ENCODE measurements at regions not wholly inside any gene's neighbourhood (a gene's known extent, or its start where the extent isn't known, plus 50 kb on each side); places are given as distances from the start of the nearest gene placed in this dataset.

- H3K27me3 ChIP-seq: no peaks in the 10 kb centered on the region
- no peak overlapping the region for H3K4me3 ChIP-seq
- H3K4me1 ChIP-seq: no peaks in the 10 kb centered on the region
- 64 to 65% methylated on average over 7 of the region's 7 CpGs for WGBS, 2 donors
- no peaks in the 10 kb centered on the region for H3K36me3 ChIP-seq
- H3K9me3 ChIP-seq: no peaks in the 10 kb centered on the region
- no peak for DNase-seq (ENCODE audit: low spot score in 2 of 2)
- no peak for TF ChIP-seq EP300 (IDR thresholded peaks at IDR 0.05)
- TF ChIP-seq POLR2A (IDR thresholded peaks at IDR 0.05): no peak
- TF ChIP-seq CTCF (IDR thresholded peaks at IDR 0.05): no peak
- no peak overlapping the region for H3K27ac ChIP-seq
Observed at GRCh38 chr11:131254254-131254653, 116.2 kb upstream of the NTM start.

- Histone ChIP-seq H3K4me3 (no peak overlapping the region), H3K4me1 (no peaks in the 10 kb centered on the region), H3K9me3 (peaks cover 0 to 34% (median 0%) of the 10 kb centered on the region in 4 donors), H3K27ac (no peak overlapping the region), H3K36me3 (no peaks in the 10 kb centered on the region), H3K27me3 (no peaks in the 10 kb centered on the region)
- WGBS, 2 donors: 56% methylated on average over 5 of the region's 5 CpGs
- DNase-seq (ENCODE audit: low spot score in 2 of 2): no peak
- no peak for TF ChIP-seq POLR2A (IDR thresholded peaks at IDR 0.05)
Observed at GRCh38 chr11:131274233-131274632, 96.2 kb upstream of the NTM start.

GRCh38 chr11:131275580-131275979 is 94.8 kb upstream of the NTM start:
- Histone ChIP-seq H3K36me3 (no peaks in the 10 kb centered on the region), H3K4me1 (no peaks in the 10 kb centered on the region), H3K4me3 (no peak overlapping the region), H3K27ac (no peak overlapping the region), H3K9me3 (peaks cover 0 to 28% (median 0%) of the 10 kb centered on the region in 4 donors), H3K27me3 (no peaks in the 10 kb centered on the region)
- WGBS, 2 donors: 73 to 83% methylated on average over 9 of the region's 9 CpGs
- no peak for DNase-seq (ENCODE audit: low spot score in 2 of 2)
- no peak for TF ChIP-seq EP300 (IDR thresholded peaks at IDR 0.05)
- no peak for TF ChIP-seq CTCF (IDR thresholded peaks at IDR 0.05)
- no peak for TF ChIP-seq POLR2A (IDR thresholded peaks at IDR 0.05)

- Histone ChIP-seq H3K27me3 (no peaks in the 10 kb centered on the region), H3K27ac (no peak overlapping the region), H3K4me1 (no peaks in the 10 kb centered on the region), H3K36me3 (no peaks in the 10 kb centered on the region), H3K4me3 (no peak overlapping the region), H3K9me3 (peaks cover 0 to 6% (median 0%) of the 10 kb centered on the region in 4 donors)
- TF ChIP-seq EP300 (IDR thresholded peaks at IDR 0.05): no peak
- no peak for DNase-seq (ENCODE audit: low spot score in 2 of 2)
- 49 to 69% methylated on average over 6 of the region's 6 CpGs for WGBS, 2 donors
Observed at GRCh38 chr11:131278472-131278871, 91.9 kb upstream of the NTM start.

- Histone ChIP-seq H3K9me3 (peaks cover 0 to 6% (median 0%) of the 10 kb centered on the region in 4 donors), H3K36me3 (no peaks in the 10 kb centered on the region), H3K4me1 (no peaks in the 10 kb centered on the region), H3K4me3 (no peak overlapping the region), H3K27me3 (no peaks in the 10 kb centered on the region), H3K27ac (no peak overlapping the region)
- TF ChIP-seq EP300 (IDR thresholded peaks at IDR 0.05) (no peak), POLR2A (IDR thresholded peaks at IDR 0.05) (no peak), CTCF (IDR thresholded peaks at IDR 0.05) (no peak)
- 94 to 95% methylated on average over 3 of the region's 3 CpGs for WGBS, 2 donors
- DNase-seq (ENCODE audit: low spot score in 2 of 2): no peak
Observed at GRCh38 chr11:131279654-131280384, 90.6 kb upstream of the NTM start.

- Histone ChIP-seq H3K27ac (no peak overlapping the region), H3K9me3 (peaks cover 0 to 6% (median 0%) of the 10 kb centered on the region in 4 donors), H3K36me3 (no peaks in the 10 kb centered on the region), H3K4me1 (no peaks in the 10 kb centered on the region), H3K27me3 (no peaks in the 10 kb centered on the region), H3K4me3 (no peak overlapping the region)
- WGBS, 2 donors: 88 to 90% methylated on average over 3 of the region's 3 CpGs
- TF ChIP-seq EP300 (IDR thresholded peaks at IDR 0.05): no peak
- no peak for TF ChIP-seq POLR2A (IDR thresholded peaks at IDR 0.05)
- TF ChIP-seq CTCF (IDR thresholded peaks at IDR 0.05): no peak
- no peak for DNase-seq (ENCODE audit: low spot score in 2 of 2)
Observed at GRCh38 chr11:131281316-131281715, 89.1 kb upstream of the NTM start.
